ENCODE measurements at regions not wholly inside any gene's neighbourhood (a gene's known extent, or its start where the extent isn't known, plus 50 kb on each side); places are given as distances from the start of the nearest gene placed in this dataset.

GRCh38 chr7:124674451-124674850 is 91.1 kb downstream of the GPR37 start:
- no peak overlapping the region for H3K27ac Mint-ChIP-seq
- CTCF ChIA-PET = no interaction called here
- no peaks in the 10 kb centered on the region for H3K4me1 Mint-ChIP-seq (ENCODE audit: low read depth)
- H3K36me3 Mint-ChIP-seq (ENCODE audit: low read depth) = no peaks in the 10 kb centered on the region
- POLR2A ChIA-PET = no interaction called here
- H3K4me3 Mint-ChIP-seq = no peak overlapping the region
- ATAC-seq (no peak), DNase-seq (no peak)
- TF ChIP-seq, protein P1, sequence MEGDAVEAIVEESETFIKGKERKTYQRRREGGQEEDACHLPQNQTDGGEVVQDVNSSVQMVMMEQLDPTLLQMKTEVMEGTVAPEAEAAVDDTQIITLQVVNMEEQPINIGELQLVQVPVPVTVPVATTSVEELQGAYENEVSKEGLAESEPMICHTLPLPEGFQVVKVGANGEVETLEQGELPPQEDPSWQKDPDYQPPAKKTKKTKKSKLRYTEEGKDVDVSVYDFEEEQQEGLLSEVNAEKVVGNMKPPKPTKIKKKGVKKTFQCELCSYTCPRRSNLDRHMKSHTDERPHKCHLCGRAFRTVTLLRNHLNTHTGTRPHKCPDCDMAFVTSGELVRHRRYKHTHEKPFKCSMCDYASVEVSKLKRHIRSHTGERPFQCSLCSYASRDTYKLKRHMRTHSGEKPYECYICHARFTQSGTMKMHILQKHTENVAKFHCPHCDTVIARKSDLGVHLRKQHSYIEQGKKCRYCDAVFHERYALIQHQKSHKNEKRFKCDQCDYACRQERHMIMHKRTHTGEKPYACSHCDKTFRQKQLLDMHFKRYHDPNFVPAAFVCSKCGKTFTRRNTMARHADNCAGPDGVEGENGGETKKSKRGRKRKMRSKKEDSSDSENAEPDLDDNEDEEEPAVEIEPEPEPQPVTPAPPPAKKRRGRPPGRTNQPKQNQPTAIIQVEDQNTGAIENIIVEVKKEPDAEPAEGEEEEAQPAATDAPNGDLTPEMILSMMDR (IDR thresholded peaks at IDR 0.05) = no peak
- intact Hi-C loops (cut with micrococcal nuclease) = no loop called here
- H3K27me3 Mint-ChIP-seq = no peaks in the 10 kb centered on the region
- H3K9me3 Mint-ChIP-seq = no peaks in the 10 kb centered on the region

DNA sequence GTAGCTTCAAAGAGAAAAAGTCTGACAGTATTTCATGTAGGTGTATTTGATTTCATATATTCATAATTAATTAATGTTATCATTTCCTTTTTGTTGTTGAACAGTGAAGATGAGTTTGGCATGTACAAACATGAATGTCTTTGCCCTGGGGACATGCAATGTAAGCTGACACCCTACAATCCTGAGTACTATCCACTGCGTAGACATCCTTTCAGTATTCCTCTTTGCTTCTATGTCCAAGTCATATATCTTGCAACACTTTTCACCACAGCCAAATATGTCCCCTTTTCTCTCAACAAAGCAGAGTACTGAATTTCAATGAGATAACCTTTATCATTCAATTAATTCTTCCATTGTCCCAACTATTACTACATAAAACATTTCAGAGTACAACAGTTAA is 93.6 kb downstream of the GPR37 start:
- H3K9me3 Mint-ChIP-seq = no peaks in the 10 kb centered on the region
- CTCF ChIA-PET = no interaction called here
- H3K4me1 Mint-ChIP-seq (ENCODE audit: low read depth) = no peaks in the 10 kb centered on the region
- H3K36me3 Mint-ChIP-seq (ENCODE audit: low read depth) = no peaks in the 10 kb centered on the region
- H3K4me3 Mint-ChIP-seq = no peak overlapping the region
- no peak overlapping the region for H3K27ac Mint-ChIP-seq
- TF ChIP-seq, protein P1 (IDR thresholded peaks at IDR 0.05) = no peak
- intact Hi-C loops (cut with micrococcal nuclease) = no loop called here
- ATAC-seq = no peak
- POLR2A ChIA-PET = no interaction called here
- no peak for DNase-seq
- H3K27me3 Mint-ChIP-seq = no peaks in the 10 kb centered on the region

DNA sequence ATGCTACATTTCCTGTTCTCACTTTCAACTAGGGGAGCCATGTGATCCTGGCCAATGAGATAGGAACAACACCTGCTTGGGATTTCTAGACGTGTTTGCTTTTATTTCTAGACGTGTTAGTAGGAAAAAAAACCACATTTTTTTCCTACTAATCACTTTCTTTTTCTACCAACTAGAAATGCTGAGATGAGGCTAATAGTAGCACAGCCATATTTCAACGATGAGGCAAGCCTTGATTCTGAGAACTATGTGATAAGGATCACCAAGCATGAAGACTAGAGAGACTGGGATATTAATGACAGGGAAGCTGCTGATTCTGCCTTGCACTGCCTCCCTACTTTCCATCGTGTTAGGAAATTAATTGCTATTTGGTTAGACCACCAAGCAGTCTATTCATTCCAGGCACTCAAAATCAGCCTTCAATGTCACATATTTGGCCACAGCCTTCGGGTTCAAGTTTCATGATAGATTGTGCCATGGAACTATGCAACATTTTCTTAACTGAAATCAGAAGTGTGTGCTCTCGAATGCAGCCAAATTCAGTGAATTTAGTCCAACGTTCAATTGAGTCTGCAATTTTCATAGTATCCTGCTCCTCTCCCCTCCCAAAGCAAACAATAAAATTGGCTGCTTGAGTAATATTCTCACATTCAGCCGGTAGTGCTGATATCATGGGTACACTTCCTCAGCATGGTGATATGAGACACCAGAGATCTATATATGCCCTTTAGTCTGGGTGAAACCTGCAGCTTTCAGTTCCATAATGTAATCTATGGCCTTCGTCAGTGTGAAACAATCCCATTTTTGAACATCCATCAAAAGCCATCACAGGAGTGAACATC is 98.1 kb downstream of the GPR37 start:
- Mint-ChIP-seq H3K36me3 (ENCODE audit: low read depth) (no peaks in the 10 kb centered on the region), H3K27ac (no peak overlapping the region), H3K27me3 (no peaks in the 10 kb centered on the region), H3K4me1 (ENCODE audit: low read depth) (no peaks in the 10 kb centered on the region), H3K9me3 (no peaks in the 10 kb centered on the region), H3K4me3 (no peak overlapping the region)
- ChIA-PET POLR2A (no interaction called here), CTCF (no interaction called here)
- DNase-seq (no peak), ATAC-seq (no peak)
- intact Hi-C loops (cut with micrococcal nuclease) = no loop called here
- TF ChIP-seq, protein P1 (IDR thresholded peaks at IDR 0.05) = no peak

DNA sequence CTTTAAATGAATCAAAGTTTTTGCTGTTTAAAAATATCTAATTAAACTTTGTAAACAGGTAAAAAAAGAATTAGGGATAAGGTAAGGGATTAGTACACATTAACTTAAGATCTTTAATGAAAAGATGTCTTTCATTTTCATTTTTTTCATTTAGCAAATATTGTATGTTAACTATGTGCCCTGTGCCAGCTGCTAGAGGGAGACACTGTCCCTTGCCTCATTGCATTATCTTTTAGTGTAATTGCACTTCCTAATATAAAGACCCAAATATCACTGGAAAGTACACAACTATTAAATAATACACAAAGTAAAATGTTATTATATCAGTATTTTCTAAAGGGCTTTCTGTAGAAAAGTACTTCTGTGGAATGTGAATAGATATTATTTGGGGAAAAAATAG is 102.7 kb downstream of the GPR37 start:
- no peak overlapping the region for H3K27ac Mint-ChIP-seq
- H3K27me3 Mint-ChIP-seq = no peaks in the 10 kb centered on the region
- DNase-seq (no peak), ATAC-seq (no peak)
- no peaks in the 10 kb centered on the region for H3K36me3 Mint-ChIP-seq (ENCODE audit: low read depth)
- H3K4me1 Mint-ChIP-seq (ENCODE audit: low read depth) = no peaks in the 10 kb centered on the region
- no peak overlapping the region for H3K4me3 Mint-ChIP-seq
- no peaks in the 10 kb centered on the region for H3K9me3 Mint-ChIP-seq
- intact Hi-C loops (cut with micrococcal nuclease) = no loop called here
- TF ChIP-seq, protein P1 (IDR thresholded peaks at IDR 0.05) = no peak
- ChIA-PET POLR2A (no interaction called here), CTCF (no interaction called here)

DNA sequence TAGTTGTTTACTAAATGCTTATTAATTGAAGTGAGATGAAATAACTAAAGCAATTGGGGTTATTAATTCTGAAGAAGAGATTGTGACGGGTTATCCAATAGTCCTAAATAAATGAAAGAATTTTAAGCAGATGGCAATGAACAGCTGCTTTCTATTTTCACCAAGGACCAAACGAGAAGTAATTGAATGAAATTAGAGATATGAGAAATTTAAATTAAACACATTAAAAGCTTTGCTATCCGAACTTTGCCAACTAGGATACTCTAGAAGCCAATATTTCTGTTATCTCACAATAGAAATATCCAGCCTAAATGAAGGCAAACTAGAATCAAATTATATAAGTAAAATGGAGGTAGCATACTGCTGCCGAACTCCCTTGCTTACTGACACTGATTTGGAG is 103.2 kb downstream of the GPR37 start:
- no peaks in the 10 kb centered on the region for H3K36me3 Mint-ChIP-seq (ENCODE audit: low read depth)
- no peaks in the 10 kb centered on the region for H3K4me1 Mint-ChIP-seq (ENCODE audit: low read depth)
- no peak for DNase-seq
- intact Hi-C loops (cut with micrococcal nuclease) = no loop called here
- no peaks in the 10 kb centered on the region for H3K9me3 Mint-ChIP-seq
- H3K27ac Mint-ChIP-seq = no peak overlapping the region
- CTCF ChIA-PET = no interaction called here
- POLR2A ChIA-PET = no interaction called here
- no peaks in the 10 kb centered on the region for H3K27me3 Mint-ChIP-seq
- H3K4me3 Mint-ChIP-seq = no peak overlapping the region
- TF ChIP-seq, protein P1 (IDR thresholded peaks at IDR 0.05) = no peak
- no peak for ATAC-seq

All from activated CD8-positive, alpha-beta T cell treated with anti-CD3 and anti-CD28 coated beads for 36 hours (primary cell).